SK-N-SH (cell line): ENCODE measurements at regions not wholly inside any gene's neighbourhood (a gene's known extent, or its start where the extent isn't known, plus 50 kb on each side); places are given as distances from the start of the nearest gene placed in this dataset.

Experiments
- CTCF ChIA-PET: fragments of 300-600, 350-600 bp; formaldehyde crosslinking; extraction: SDS; loops from one replicate; lab custom pipeline; 2021; lab: Yijun Ruan, JAX
- POLR2A ChIA-PET: fragments of 350-600 bp; sonication (Branson Sonifier 250); formaldehyde crosslinking; extraction: SDS; loops from one replicate; lab custom pipeline; 2020; ENCODE audit warnings: antibody characterized with exemption, inconsistent platforms; lab: Yijun Ruan, JAX
- DNase-seq: peaks from one replicate; pipeline ENCODE4 v3.0.0; 2012
- H2AFZ ChIP-seq: fragments of 200-600 bp; sonication (generic); 2 replicates; pipeline ENCODE4 v1.8.1; 2016; ENCODE audit warnings: antibody characterized with exemption, mild to moderate bottlenecking, low read depth
- H3F3A ChIP-seq: fragments of 200-600 bp; sonication (generic); replicated peaks from 2 replicates; pipeline ENCODE3; 2016; ENCODE audit warnings: antibody characterized with exemption, mild to moderate bottlenecking; ENCODE audit not compliant: insufficient read depth
- H3K27ac ChIP-seq, 2 experiments: fragments of 200-500 bp in 1 of 2; fragments of 200-600 bp in 1 of 2; sonication (Bioruptor generic) in 1 of 2; sonication (generic), shearing (Covaris generic) in 1 of 2; 2 replicates each; pipeline versions ENCODE4 v1.5.1 to v1.6.1; 2014 to 2016; ENCODE audit warnings: low read depth in 2 of 2, inconsistent platforms in 1 of 2, low read length in 1 of 2, mild to moderate bottlenecking in 1 of 2, mixed read lengths in 1 of 2
- H3K27me3 ChIP-seq: fragments of 200-600 bp; sonication (generic), shearing (Covaris generic); 2 replicates; pipeline ENCODE4 v1.6.1; 2016; ENCODE audit warnings: mixed run types; ENCODE audit not compliant: insufficient read depth
- H3K36me3 ChIP-seq, 2 experiments: fragments of 200-500 bp in 1 of 2; fragments of 200-600 bp in 1 of 2; sonication (Bioruptor generic) in 1 of 2; sonication (generic) in 1 of 2; replicated peaks in 1 of 2; 2 replicates each; pipeline versions ENCODE3 to v1.5.1; 2014 to 2016; ENCODE audit warnings: low read length in 1 of 2, mild to moderate bottlenecking in 1 of 2; ENCODE audit not compliant: insufficient read depth in 2 of 2, control insufficient read depth in 1 of 2
- H3K4me1 ChIP-seq, 2 experiments: fragments of 200-500 bp in 1 of 2; fragments of 200-600 bp in 1 of 2; sonication (Bioruptor generic) in 1 of 2; sonication (generic), shearing (Covaris generic) in 1 of 2; 2 replicates each; pipeline versions ENCODE4 v1.5.1 to v1.6.1; 2014 to 2016; ENCODE audit warnings: low read depth in 1 of 2, low read length in 1 of 2, mixed run types in 1 of 2; ENCODE audit not compliant: insufficient read depth in 2 of 2, control insufficient read depth in 1 of 2
- H3K4me2 ChIP-seq: fragments of 200-600 bp; sonication (generic), shearing (Covaris generic); 2 replicates; pipeline ENCODE4 v1.6.1; 2017; ENCODE audit warnings: mixed run types
- H3K4me3 ChIP-seq, 2 experiments: fragments of 200-500 bp in 1 of 2; fragments of 200-600 bp in 1 of 2; sonication (Bioruptor generic) in 1 of 2; sonication (generic), shearing (Covaris generic) in 1 of 2; 2 replicates each; pipeline versions ENCODE4 v1.5.1 to v1.8.1; 2014 to 2016; ENCODE audit warnings: low read depth in 2 of 2, inconsistent platforms in 1 of 2, low read length in 1 of 2, mild to moderate bottlenecking in 1 of 2, mixed read lengths in 1 of 2, moderate library complexity in 1 of 2
- H3K79me2 ChIP-seq: fragments of 200-600 bp; sonication (generic); 2 replicates; pipeline ENCODE4 v1.8.1; 2017; ENCODE audit warnings: mild to moderate bottlenecking; ENCODE audit not compliant: insufficient read depth
- H3K9ac ChIP-seq: fragments of 200-600 bp; sonication (generic); 2 replicates; pipeline ENCODE4 v1.6.1; 2017; ENCODE audit warnings: mixed run types
- H3K9me2 ChIP-seq: fragments of 200-600 bp; sonication (generic); 2 replicates; pipeline ENCODE4 v1.6.1; 2017; ENCODE audit warnings: mixed run types
- H3K9me3 ChIP-seq: fragments of 200-600 bp; sonication (generic); 2 replicates; pipeline ENCODE4 v1.6.1; 2017; ENCODE audit warnings: mixed run types, mild to moderate bottlenecking, moderate library complexity
- H4K20me1 ChIP-seq: fragments of 200-600 bp; sonication (generic); 2 replicates; pipeline ENCODE4 v1.6.1; 2017; ENCODE audit warnings: mild to moderate bottlenecking, mixed run types; ENCODE audit not compliant: insufficient read depth
- CHD2 ChIP-seq: fragments of 150-350 bp; IDR thresholded peaks from 2 replicates; pipeline ENCODE4 v1.6.1; 2018; ENCODE audit warnings: low read length; ENCODE audit not compliant: partially characterized antibody
- ELF1 ChIP-seq: IDR thresholded peaks from 2 replicates; pipeline ENCODE4 v1.4.0; 2012
- EZH2phosphoT487 ChIP-seq: fragments of 200-600 bp; sonication (generic); IDR thresholded peaks from 2 replicates; pipeline ENCODE4 v1.6.1; 2017; ENCODE audit warnings: low read depth, mixed run types, mild to moderate bottlenecking, antibody characterized with exemption, moderate library complexity, borderline replicate concordance
- FOXJ3 ChIP-seq: sonication (generic); formaldehyde crosslinking; IDR thresholded peaks from 2 replicates; pipeline ENCODE4 v1.5.1; 2020; ENCODE audit warnings: mild to moderate bottlenecking, missing genetic modification reagents
- FOXM1 ChIP-seq: IDR thresholded peaks from 2 replicates; pipeline ENCODE4 v1.4.0; 2012; ENCODE audit warnings: low read depth, mild to moderate bottlenecking
- GABPA ChIP-seq: IDR thresholded peaks from 2 replicates; pipeline ENCODE4 v1.4.0; 2012; ENCODE audit warnings: low read depth, mild to moderate bottlenecking
- JUND ChIP-seq: IDR thresholded peaks from 2 replicates; pipeline ENCODE4 v1.4.0; 2012
- MXI1 ChIP-seq: IDR thresholded peaks from 2 replicates; pipeline ENCODE4 v1.6.1; 2012; ENCODE audit warnings: mild to moderate bottlenecking, low read depth, low read length, improper control_type of control experiment
- RAD21 ChIP-seq: IDR thresholded peaks from 2 replicates; pipeline ENCODE4 v1.6.1; 2012; ENCODE audit warnings: mild to moderate bottlenecking, low read length
- RCOR1 ChIP-seq: fragments of 150-350 bp; IDR thresholded peaks from 2 replicates; pipeline ENCODE4 v1.6.1; 2017; ENCODE audit warnings: antibody characterized with exemption, low read length
- RFX5 ChIP-seq: IDR thresholded peaks from 2 replicates; pipeline ENCODE4 v1.6.1; 2012; ENCODE audit warnings: mild to moderate bottlenecking, improper control_type of control experiment, low read length
- TCF12 ChIP-seq: IDR thresholded peaks from 2 replicates; pipeline ENCODE4 v1.4.0; 2012
- TEAD4 ChIP-seq: IDR thresholded peaks from 2 replicates; pipeline ENCODE4 v1.4.0; 2012; ENCODE audit warnings: mild to moderate bottlenecking, borderline replicate concordance; ENCODE audit not compliant: insufficient read depth
- YY1 ChIP-seq: IDR thresholded peaks from 2 replicates; pipeline ENCODE4 v1.4.0; 2012; ENCODE audit warnings: low read depth, mild to moderate bottlenecking
- WGBS: methylation state at CpG from one replicate; pipeline ENCODE4 v1.1.6; 2017; ENCODE audit warnings: low lambda C conversion rate; 5-methylcytosine and 5-hydroxymethylcytosine counted together
- TF ChIP-seq, protein P1 (sequence below): fragments of 200-600 bp; sonication (generic); IDR thresholded peaks from 2 replicates; pipeline ENCODE4 v1.6.1; 2017; ENCODE audit warnings: antibody characterized with exemption, mild to moderate bottlenecking, moderate library complexity
- TF ChIP-seq, protein P2 (sequence below): IDR thresholded peaks from 2 replicates; pipeline ENCODE4 v1.4.0; 2012; ENCODE audit warnings: low read depth, borderline replicate concordance
- TF ChIP-seq, protein P3 (sequence below): IDR thresholded peaks from 2 replicates; pipeline ENCODE4 v1.6.1; 2012; ENCODE audit warnings: mild to moderate bottlenecking, low read depth, low read length, moderate library complexity
- TF ChIP-seq, protein P4 (sequence below): IDR thresholded peaks from 2 replicates; pipeline ENCODE4 v1.4.0; 2012; ENCODE audit warnings: low read depth

DNA sequence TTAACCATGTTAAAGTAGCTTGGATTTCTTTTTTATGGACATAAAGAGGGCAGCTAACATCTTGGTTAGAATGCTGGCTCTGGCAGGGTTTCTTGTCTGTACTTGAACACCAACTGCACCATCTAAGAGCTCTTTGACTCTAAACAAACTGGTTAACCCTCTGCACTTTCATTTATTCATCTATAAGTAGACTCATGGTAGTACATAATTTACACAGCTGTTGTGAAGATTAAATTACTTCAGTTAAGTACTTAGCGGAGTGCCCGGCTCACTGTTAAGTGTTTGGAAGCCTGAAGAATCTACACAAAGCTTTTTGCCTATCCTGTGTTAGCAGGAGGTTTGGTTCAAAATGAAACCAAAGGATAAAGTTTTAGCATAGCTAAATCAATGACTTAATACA, 846.2 kb upstream of the API5 start:
- TF ChIP-seq ELF1 (no peak), TEAD4 (no peak), YY1 (no peak), RCOR1 (no peak), MXI1 (no peak), JUND (no peak), FOXM1 (no peak), EZH2phosphoT487 (no peak), RAD21 (no peak), GABPA (no peak), RFX5 (no peak), TCF12 (no peak), CHD2 (no peak), FOXJ3 (no peak)
- TF ChIP-seq, protein P1, sequence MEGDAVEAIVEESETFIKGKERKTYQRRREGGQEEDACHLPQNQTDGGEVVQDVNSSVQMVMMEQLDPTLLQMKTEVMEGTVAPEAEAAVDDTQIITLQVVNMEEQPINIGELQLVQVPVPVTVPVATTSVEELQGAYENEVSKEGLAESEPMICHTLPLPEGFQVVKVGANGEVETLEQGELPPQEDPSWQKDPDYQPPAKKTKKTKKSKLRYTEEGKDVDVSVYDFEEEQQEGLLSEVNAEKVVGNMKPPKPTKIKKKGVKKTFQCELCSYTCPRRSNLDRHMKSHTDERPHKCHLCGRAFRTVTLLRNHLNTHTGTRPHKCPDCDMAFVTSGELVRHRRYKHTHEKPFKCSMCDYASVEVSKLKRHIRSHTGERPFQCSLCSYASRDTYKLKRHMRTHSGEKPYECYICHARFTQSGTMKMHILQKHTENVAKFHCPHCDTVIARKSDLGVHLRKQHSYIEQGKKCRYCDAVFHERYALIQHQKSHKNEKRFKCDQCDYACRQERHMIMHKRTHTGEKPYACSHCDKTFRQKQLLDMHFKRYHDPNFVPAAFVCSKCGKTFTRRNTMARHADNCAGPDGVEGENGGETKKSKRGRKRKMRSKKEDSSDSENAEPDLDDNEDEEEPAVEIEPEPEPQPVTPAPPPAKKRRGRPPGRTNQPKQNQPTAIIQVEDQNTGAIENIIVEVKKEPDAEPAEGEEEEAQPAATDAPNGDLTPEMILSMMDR = no peak
- TF ChIP-seq, protein P2, sequence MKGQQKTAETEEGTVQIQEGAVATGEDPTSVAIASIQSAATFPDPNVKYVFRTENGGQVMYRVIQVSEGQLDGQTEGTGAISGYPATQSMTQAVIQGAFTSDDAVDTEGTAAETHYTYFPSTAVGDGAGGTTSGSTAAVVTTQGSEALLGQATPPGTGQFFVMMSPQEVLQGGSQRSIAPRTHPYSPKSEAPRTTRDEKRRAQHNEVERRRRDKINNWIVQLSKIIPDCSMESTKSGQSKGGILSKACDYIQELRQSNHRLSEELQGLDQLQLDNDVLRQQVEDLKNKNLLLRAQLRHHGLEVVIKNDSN = no peak
- TF ChIP-seq, protein P3, sequence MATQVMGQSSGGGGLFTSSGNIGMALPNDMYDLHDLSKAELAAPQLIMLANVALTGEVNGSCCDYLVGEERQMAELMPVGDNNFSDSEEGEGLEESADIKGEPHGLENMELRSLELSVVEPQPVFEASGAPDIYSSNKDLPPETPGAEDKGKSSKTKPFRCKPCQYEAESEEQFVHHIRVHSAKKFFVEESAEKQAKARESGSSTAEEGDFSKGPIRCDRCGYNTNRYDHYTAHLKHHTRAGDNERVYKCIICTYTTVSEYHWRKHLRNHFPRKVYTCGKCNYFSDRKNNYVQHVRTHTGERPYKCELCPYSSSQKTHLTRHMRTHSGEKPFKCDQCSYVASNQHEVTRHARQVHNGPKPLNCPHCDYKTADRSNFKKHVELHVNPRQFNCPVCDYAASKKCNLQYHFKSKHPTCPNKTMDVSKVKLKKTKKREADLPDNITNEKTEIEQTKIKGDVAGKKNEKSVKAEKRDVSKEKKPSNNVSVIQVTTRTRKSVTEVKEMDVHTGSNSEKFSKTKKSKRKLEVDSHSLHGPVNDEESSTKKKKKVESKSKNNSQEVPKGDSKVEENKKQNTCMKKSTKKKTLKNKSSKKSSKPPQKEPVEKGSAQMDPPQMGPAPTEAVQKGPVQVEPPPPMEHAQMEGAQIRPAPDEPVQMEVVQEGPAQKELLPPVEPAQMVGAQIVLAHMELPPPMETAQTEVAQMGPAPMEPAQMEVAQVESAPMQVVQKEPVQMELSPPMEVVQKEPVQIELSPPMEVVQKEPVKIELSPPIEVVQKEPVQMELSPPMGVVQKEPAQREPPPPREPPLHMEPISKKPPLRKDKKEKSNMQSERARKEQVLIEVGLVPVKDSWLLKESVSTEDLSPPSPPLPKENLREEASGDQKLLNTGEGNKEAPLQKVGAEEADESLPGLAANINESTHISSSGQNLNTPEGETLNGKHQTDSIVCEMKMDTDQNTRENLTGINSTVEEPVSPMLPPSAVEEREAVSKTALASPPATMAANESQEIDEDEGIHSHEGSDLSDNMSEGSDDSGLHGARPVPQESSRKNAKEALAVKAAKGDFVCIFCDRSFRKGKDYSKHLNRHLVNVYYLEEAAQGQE = no peak
- TF ChIP-seq, protein P4, sequence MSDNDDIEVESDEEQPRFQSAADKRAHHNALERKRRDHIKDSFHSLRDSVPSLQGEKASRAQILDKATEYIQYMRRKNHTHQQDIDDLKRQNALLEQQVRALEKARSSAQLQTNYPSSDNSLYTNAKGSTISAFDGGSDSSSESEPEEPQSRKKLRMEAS = no peak
- no peaks in the 10 kb centered on the region for H3K4me1 ChIP-seq
- H4K20me1 ChIP-seq = no peaks in the 10 kb centered on the region
- no peaks in the 10 kb centered on the region for H3K79me2 ChIP-seq
- H3K27me3 ChIP-seq = no peaks in the 10 kb centered on the region
- no peak for DNase-seq
- no peaks in the 10 kb centered on the region; the same call in 1 of the 2 replicates for H3K9me2 ChIP-seq
- no peak overlapping the region for H3K4me2 ChIP-seq
- H3K9ac ChIP-seq = no peak overlapping the region
- POLR2A ChIA-PET = no interaction called here
- H3F3A ChIP-seq = no peaks in the 10 kb centered on the region
- H3K27ac ChIP-seq = no peak overlapping the region
- H3K9me3 ChIP-seq = no peaks in the 10 kb centered on the region
- no peak overlapping the region for H3K4me3 ChIP-seq
- WGBS = 42% methylated on average over 2 of the region's 2 CpGs
- H3K36me3 ChIP-seq = no peaks in the 10 kb centered on the region
- no peak overlapping the region for H2AFZ ChIP-seq
- CTCF ChIA-PET = interaction anchor here (1.1 kb wide), 1 partner anchor 59 kb away, joined by 4 read pairs; no protein-coding TSS in a partner anchor
